Osteoblast (primary cell): ENCODE measurements at regions not wholly inside any gene's neighbourhood (a gene's known extent, or its start where the extent isn't known, plus 50 kb on each side); places are given as distances from the start of the nearest gene placed in this dataset.

Experiments
- DNase-seq: peaks from one replicate; pipeline ENCODE4 v3.0.0; 2011; ENCODE audit warnings: low spot score, mixed read lengths; ENCODE audit not compliant: insufficient read length; ENCODE audit errors: missing footprints
- H2AFZ ChIP-seq: 2 replicates; pipeline ENCODE4 v1.6.0; 2011; ENCODE audit warnings: mild to moderate bottlenecking, low read length
- H3K27ac ChIP-seq: 2 replicates; pipeline ENCODE4 v1.5.1; 2011; ENCODE audit warnings: mild to moderate bottlenecking, low read depth, low read length, moderate library complexity
- H3K27me3 ChIP-seq: 2 replicates; pipeline ENCODE4 v1.6.0; 2012; ENCODE audit warnings: mild to moderate bottlenecking, control low read depth, inconsistent platforms, low read length, moderate library complexity; ENCODE audit not compliant: insufficient read depth
- H3K36me3 ChIP-seq: 2 replicates; pipeline ENCODE4 v1.5.1; 2011; ENCODE audit warnings: mild to moderate bottlenecking, low read length, control low read depth, moderate library complexity; ENCODE audit not compliant: insufficient read depth
- H3K4me1 ChIP-seq: 2 replicates; pipeline ENCODE4 v1.5.1; 2011; ENCODE audit warnings: mild to moderate bottlenecking, low read length, control low read depth, moderate library complexity; ENCODE audit not compliant: insufficient read depth
- H3K4me2 ChIP-seq: 2 replicates; pipeline ENCODE4 v1.6.0; 2011; ENCODE audit warnings: mild to moderate bottlenecking, low read length; ENCODE audit not compliant: insufficient read depth
- H3K4me3 ChIP-seq: fragments of 200-600 bp; sonication (generic); 3 replicates; pipeline ENCODE4 v1.5.1; 2012; ENCODE audit warnings: mild to moderate bottlenecking, low read length, inconsistent platforms; ENCODE audit not compliant: insufficient read depth
- H3K79me2 ChIP-seq: 2 replicates; pipeline ENCODE4 v1.6.0; 2012; ENCODE audit warnings: mild to moderate bottlenecking, low read length, control low read depth, inconsistent platforms; ENCODE audit not compliant: insufficient read depth
- H3K9me3 ChIP-seq: 2 replicates; pipeline ENCODE4 v1.5.1; 2011; ENCODE audit warnings: low read depth, low read length, control low read depth
- H4K20me1 ChIP-seq: 2 replicates; pipeline ENCODE4 v1.6.0; 2012; ENCODE audit warnings: mild to moderate bottlenecking, low read length, control low read depth; ENCODE audit not compliant: insufficient read depth
- CTCF ChIP-seq: IDR thresholded peaks from 2 replicates; pipeline ENCODE4 v1.5.1; 2011; ENCODE audit warnings: mild to moderate bottlenecking, low read depth, low read length, moderate library complexity; ENCODE audit errors: extremely low read depth

- Histone ChIP-seq H2AFZ (no peak overlapping the region), H3K4me1 (no peaks in the 10 kb centered on the region), H3K27ac (no peak overlapping the region), H3K79me2 (no peaks in the 10 kb centered on the region), H3K9me3 (no peaks in the 10 kb centered on the region), H3K36me3 (no peaks in the 10 kb centered on the region), H4K20me1 (no peaks in the 10 kb centered on the region), H3K27me3 (no peaks in the 10 kb centered on the region), H3K4me3 (no peak overlapping the region), H3K4me2 (no peak overlapping the region)
- TF ChIP-seq CTCF: no peak
- no peak for DNase-seq
Observed at GRCh38 chr1:208537198-208537597, 293.0 kb upstream of the PLXNA2 start.

- no peak overlapping the region for H2AFZ ChIP-seq
- DNase-seq: no peak
- no peaks in the 10 kb centered on the region for H3K9me3 ChIP-seq
- H3K79me2 ChIP-seq: no peaks in the 10 kb centered on the region
- no peak for TF ChIP-seq CTCF
- H3K4me3 ChIP-seq: no peak overlapping the region
- H3K4me1 ChIP-seq: no peaks in the 10 kb centered on the region
- H4K20me1 ChIP-seq: no peaks in the 10 kb centered on the region
- no peaks in the 10 kb centered on the region for H3K36me3 ChIP-seq
- H3K4me2 ChIP-seq: no peak overlapping the region
- no peaks in the 10 kb centered on the region for H3K27me3 ChIP-seq
- no peak overlapping the region for H3K27ac ChIP-seq
Observed at GRCh38 chr1:208538078-208538477, 293.9 kb upstream of the PLXNA2 start.

GRCh38 chr1:208538587-208538986, 294.4 kb upstream of the PLXNA2 start:
- no peaks in the 10 kb centered on the region for H3K4me1 ChIP-seq
- H3K79me2 ChIP-seq: no peaks in the 10 kb centered on the region
- no peak for DNase-seq
- no peak overlapping the region for H2AFZ ChIP-seq
- no peaks in the 10 kb centered on the region for H3K27me3 ChIP-seq
- H3K36me3 ChIP-seq: no peaks in the 10 kb centered on the region
- no peak overlapping the region for H3K27ac ChIP-seq
- no peaks in the 10 kb centered on the region for H3K9me3 ChIP-seq
- H4K20me1 ChIP-seq: no peaks in the 10 kb centered on the region
- H3K4me3 ChIP-seq: no peak overlapping the region
- TF ChIP-seq CTCF: no peak
- H3K4me2 ChIP-seq: no peak overlapping the region

- H2AFZ ChIP-seq: no peak overlapping the region
- no peak for TF ChIP-seq CTCF
- no peak overlapping the region for H3K4me2 ChIP-seq
- H3K27ac ChIP-seq: no peak overlapping the region
- H3K4me3 ChIP-seq: no peak overlapping the region
- no peaks in the 10 kb centered on the region for H3K27me3 ChIP-seq
- H3K79me2 ChIP-seq: no peaks in the 10 kb centered on the region
- no peaks in the 10 kb centered on the region for H3K9me3 ChIP-seq
- H3K4me1 ChIP-seq: no peaks in the 10 kb centered on the region
- H4K20me1 ChIP-seq: no peaks in the 10 kb centered on the region
- DNase-seq: no peak
- H3K36me3 ChIP-seq: no peaks in the 10 kb centered on the region
Observed at GRCh38 chr1:208540724-208541123, 296.5 kb upstream of the PLXNA2 start.
